NCI-H748 (cell line): ENCODE measurements at regions not wholly inside any gene's neighbourhood (a gene's known extent, or its start where the extent isn't known, plus 50 kb on each side); places are given as distances from the start of the nearest gene placed in this dataset.
"Not testable (repeated sequence)": the region's sequence is repeated elsewhere in the genome, so short reads cannot be mapped to it uniquely, and the experiment has no call there.

ENCODE experiments used
- DNase-seq: peaks from one replicate; lab custom pipeline; 2025; ENCODE audit not compliant: unreplicated experiment; lab: John Stamatoyannopoulos, UW

- no peak for DNase-seq
Measured at GRCh38 chr11:88061111-88061510, 114.1 kb downstream of the RAB38 start.

- no peak for DNase-seq
Measured at GRCh38 chr11:88059326-88059725, 115.9 kb downstream of the RAB38 start.

GRCh38 chr11:88051396-88051795 is 123.8 kb downstream of the RAB38 start:
- DNase-seq: no peak

- DNase-seq: no peak
Measured at GRCh38 chr11:88050247-88050646, 125.0 kb downstream of the RAB38 start.

GRCh38 chr11:88045288-88045687 is 130.0 kb downstream of the RAB38 start:
- not testable (repeated sequence) for DNase-seq

- not testable (repeated sequence) for DNase-seq
Measured at GRCh38 chr11:88044658-88045057, 130.6 kb downstream of the RAB38 start.

GRCh38 chr11:88043149-88043548 is 132.1 kb downstream of the RAB38 start:
- DNase-seq: no peak

- no peak for DNase-seq
Measured at GRCh38 chr11:88042647-88043046, 132.6 kb downstream of the RAB38 start.

GRCh38 chr11:88042238-88042637 is 133.0 kb downstream of the RAB38 start:
- peak; percentile 54 for DNase-seq

GRCh38 chr11:88041679-88042078 is 133.6 kb downstream of the RAB38 start:
- no peak for DNase-seq

- DNase-seq: no peak
Measured at GRCh38 chr11:88040148-88040496, 135.1 kb downstream of the RAB38 start.

- no peak for DNase-seq
Measured at GRCh38 chr11:88039476-88040147, 135.6 kb downstream of the RAB38 start.

GRCh38 chr11:88038063-88038462 is 137.2 kb downstream of the RAB38 start:
- DNase-seq: no peak

- no peak for DNase-seq
Measured at GRCh38 chr11:88036701-88037100, 138.5 kb downstream of the RAB38 start.

- DNase-seq: no peak
Measured at GRCh38 chr11:88035271-88035670, 140.0 kb downstream of the RAB38 start.

- DNase-seq: no peak
Measured at GRCh38 chr11:88017666-88018065, 157.6 kb downstream of the RAB38 start.

- peak; percentile 61 for DNase-seq
Measured at GRCh38 chr11:88016392-88017170, 158.7 kb downstream of the RAB38 start.

- no peak for DNase-seq
Measured at GRCh38 chr11:88015170-88015569, 160.1 kb downstream of the RAB38 start.

GRCh38 chr11:88013508-88014065 is 161.7 kb downstream of the RAB38 start:
- DNase-seq: no peak

- DNase-seq: peak; percentile 61
Measured at GRCh38 chr11:88012456-88012855, 162.8 kb downstream of the RAB38 start.

GRCh38 chr11:87976009-87976408 is 199.2 kb downstream of the RAB38 start:
- DNase-seq: no peak

- peak; percentile 0 for DNase-seq
Measured at GRCh38 chr11:87974797-87975196, 200.4 kb downstream of the RAB38 start.
